ENCODE measurements at regions not wholly inside any gene's neighbourhood (a gene's known extent, or its start where the extent isn't known, plus 50 kb on each side); places are given as distances from the start of the nearest gene placed in this dataset.

GRCh38 chrX:10395179-10395578 lies 225.2 kb downstream of the MID1 start:
- no peak overlapping the region for H3K27ac Mint-ChIP-seq
- no peaks in the 10 kb centered on the region for H3K9me3 Mint-ChIP-seq (ENCODE audit: low read depth)

More at GRCh38 chrX:10395179-10395578, 225.2 kb downstream of the MID1 start:
- ChIA-PET POLR2A (no interaction called here), CTCF (no interaction called here)
- Mint-ChIP-seq H3K4me3 (no peak overlapping the region), H3K4me1 (no peaks in the 10 kb centered on the region), H3K36me3 (ENCODE audit: low read depth) (no peaks in the 10 kb centered on the region), H3K27me3 (no peaks in the 10 kb centered on the region)
- DNase-seq (no peak), ATAC-seq (no peak)
- intact Hi-C loops (cut with DNase I, micrococcal nuclease) = no loop called here

Measured in activated CD4-positive, alpha-beta T cell treated with anti-CD3 and anti-CD28 coated beads for 36 hours (primary cell).